Mesenchymal stem cell (in vitro differentiated cells and primary cell): ENCODE measurements at regions not wholly inside any gene's neighbourhood (a gene's known extent, or its start where the extent isn't known, plus 50 kb on each side); places are given as distances from the start of the nearest gene placed in this dataset.
A peak's percentile ranks its signal among the peaks of the same experiment; 100 is the strongest.
"Not testable (repeated sequence)": the region's sequence is repeated elsewhere in the genome, so short reads cannot be mapped to it uniquely, and the experiment has no call there.

ENCODE experiments used
- DNase-seq: peaks from one replicate; pipeline ENCODE4 v3.0.0-alpha.2; 2013
- H2AFZ ChIP-seq: one replicate; pipeline ENCODE4 v1.6.1; 2013; ENCODE audit warnings: low read depth, mild to moderate bottlenecking, control low read depth, inconsistent platforms, low read length, moderate library complexity
- H2AK5ac ChIP-seq: 2 replicates; pipeline ENCODE4 v1.6.1; 2013; ENCODE audit warnings: low read length, moderate library complexity, mild to moderate bottlenecking, inconsistent platforms; ENCODE audit not compliant: severe bottlenecking
- H2BK120ac ChIP-seq: one replicate; pipeline ENCODE4 v1.6.1; 2013; ENCODE audit warnings: low read depth, mild to moderate bottlenecking, inconsistent platforms, low read length, moderate library complexity
- H2BK12ac ChIP-seq, 2 experiments: one replicate each; pipeline ENCODE4 v1.6.1; 2013; ENCODE audit warnings: inconsistent platforms in 2 of 2, low read length in 2 of 2, mild to moderate bottlenecking in 2 of 2, moderate library complexity in 2 of 2, control low read depth in 1 of 2
- H2BK15ac ChIP-seq: one replicate; pipeline ENCODE4 v1.6.1; 2013; ENCODE audit warnings: mild to moderate bottlenecking, low read depth, inconsistent platforms; ENCODE audit not compliant: poor library complexity, severe bottlenecking
- H2BK5ac ChIP-seq: 2 replicates; pipeline ENCODE4 v1.6.1; 2013; ENCODE audit warnings: low read depth, mild to moderate bottlenecking, low read length, control low read depth, inconsistent platforms; ENCODE audit not compliant: poor library complexity, severe bottlenecking
- H3K14ac ChIP-seq, 2 experiments: one replicate each; pipeline ENCODE4 v1.6.1; 2013; ENCODE audit warnings: inconsistent platforms in 2 of 2, low read length in 2 of 2, control low read depth in 1 of 2, mild to moderate bottlenecking in 1 of 2, moderate library complexity in 1 of 2
- H3K18ac ChIP-seq, 2 experiments: one replicate each; pipeline ENCODE4 v1.6.1; 2013; ENCODE audit warnings: inconsistent platforms in 2 of 2, low read length in 2 of 2, control low read depth in 1 of 2, low read depth in 1 of 2, mild to moderate bottlenecking in 1 of 2
- H3K23ac ChIP-seq, 2 experiments: one replicate each; pipeline ENCODE4 v1.6.1; 2013; ENCODE audit warnings: inconsistent platforms in 2 of 2, low read length in 2 of 2, mild to moderate bottlenecking in 2 of 2, moderate library complexity in 2 of 2, control low read depth in 1 of 2
- H3K27ac ChIP-seq: 2 replicates; pipeline ENCODE4 v1.5.1; 2013; ENCODE audit warnings: mild to moderate bottlenecking, moderate library complexity, low read length, control low read depth, inconsistent platforms; ENCODE audit not compliant: poor library complexity, severe bottlenecking
- H3K27me3 ChIP-seq, 2 experiments: 2 replicates each; pipeline versions ENCODE4 v1.6.1 to v1.7.0; 2013; ENCODE audit warnings: low read length in 2 of 2, mild to moderate bottlenecking in 2 of 2, moderate library complexity in 2 of 2, control low read depth in 1 of 2, inconsistent platforms in 1 of 2; ENCODE audit not compliant: control insufficient read depth in 1 of 2, insufficient read depth in 1 of 2
- H3K36me3 ChIP-seq, 2 experiments: 2 replicates each; pipeline versions ENCODE4 v1.6.1 to v1.7.0; 2013; ENCODE audit warnings: low read length in 2 of 2, control low read depth in 1 of 2, inconsistent platforms in 1 of 2, low read depth in 1 of 2, mild to moderate bottlenecking in 1 of 2; ENCODE audit not compliant: insufficient read depth in 2 of 2, control insufficient read depth in 1 of 2
- H3K4ac ChIP-seq, 2 experiments: one replicate each; pipeline ENCODE4 v1.6.1; 2013; ENCODE audit warnings: inconsistent platforms in 2 of 2, low read length in 2 of 2, mild to moderate bottlenecking in 2 of 2, moderate library complexity in 2 of 2, control low read depth in 1 of 2, low read depth in 1 of 2
- H3K4me1 ChIP-seq: 2 replicates; pipeline ENCODE4 v1.6.1; 2013; ENCODE audit warnings: low read depth, low read length, control low read depth; ENCODE audit not compliant: control insufficient read depth, insufficient read depth
- H3K4me2 ChIP-seq: 2 replicates; pipeline ENCODE4 v1.6.1; 2013; ENCODE audit warnings: low read length, mild to moderate bottlenecking, inconsistent platforms; ENCODE audit not compliant: poor library complexity, severe bottlenecking
- H3K4me3 ChIP-seq, 2 experiments: 2 replicates each; pipeline versions ENCODE4 v1.5.1 to v1.7.0; 2013; ENCODE audit warnings: low read length in 2 of 2, mild to moderate bottlenecking in 2 of 2, control low read depth in 1 of 2, low read depth in 1 of 2; ENCODE audit not compliant: insufficient read depth in 1 of 2
- H3K79me1 ChIP-seq: replicated peaks from 2 replicates; pipeline ENCODE4 v1.6.1; 2013; ENCODE audit warnings: mild to moderate bottlenecking, control low read depth, low read length, inconsistent platforms; ENCODE audit not compliant: poor library complexity, severe bottlenecking
- H3K9ac ChIP-seq: 2 replicates; pipeline ENCODE4 v1.7.0; 2013; ENCODE audit warnings: mild to moderate bottlenecking, low read length, moderate library complexity
- H3K9me3 ChIP-seq: 2 replicates; pipeline ENCODE4 v1.7.0; 2013; ENCODE audit warnings: mild to moderate bottlenecking, low read length; ENCODE audit not compliant: control insufficient read depth
- H4K8ac ChIP-seq: one replicate; pipeline ENCODE4 v1.6.1; 2013; ENCODE audit warnings: inconsistent platforms, mild to moderate bottlenecking, low read length, moderate library complexity
- H4K91ac ChIP-seq: one replicate; pipeline ENCODE4 v1.6.1; 2013; ENCODE audit warnings: mild to moderate bottlenecking, low read length, inconsistent platforms
- WGBS: methylation state at CpG from one replicate; pipeline ENCODE4 v1.1.7; 2013; ENCODE audit warnings: mixed read lengths; 5-methylcytosine and 5-hydroxymethylcytosine counted together

DNA sequence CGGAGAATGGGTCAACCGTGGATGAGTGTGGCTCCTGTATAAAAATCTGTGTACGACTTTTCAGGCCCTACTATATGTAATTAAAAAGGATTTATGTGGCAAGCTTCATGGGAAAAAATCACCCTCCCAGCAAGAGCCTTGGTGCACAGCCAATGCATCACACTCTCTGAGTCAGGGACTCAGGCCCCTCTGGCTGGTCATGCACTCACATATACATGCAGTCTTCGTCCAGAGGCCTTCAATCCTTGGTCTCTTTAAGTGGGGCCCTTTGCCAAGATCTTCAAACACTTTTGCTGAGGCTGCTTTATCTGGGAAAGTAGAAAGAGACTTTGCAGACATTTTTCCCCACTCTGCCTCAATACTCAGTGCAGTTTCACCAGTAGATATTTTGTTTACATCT, 311.4 kb upstream of the FSTL5 start:
- Histone ChIP-seq H2AK5ac (no peak overlapping the region), H3K23ac (no peak overlapping the region), H3K27ac (no peak overlapping the region), H3K4me1 (no peaks in the 10 kb centered on the region), H2BK120ac (no peak overlapping the region), H2BK12ac (no peak overlapping the region), H3K18ac (no peak overlapping the region), H3K4ac (no peak overlapping the region), H3K9ac (no peak overlapping the region), H3K79me1 (no peaks in the 10 kb centered on the region), H3K4me2 (no peak overlapping the region), H4K91ac (no peak overlapping the region), H3K4me3 (no peak overlapping the region), H2BK5ac (no peak overlapping the region), H2AFZ (no peak overlapping the region), H3K36me3 (no peaks in the 10 kb centered on the region), H3K14ac (no peak overlapping the region), H4K8ac (no peak overlapping the region), H2BK15ac (no peak overlapping the region), H3K9me3 (no peaks in the 10 kb centered on the region), H3K27me3 (no peaks in the 10 kb centered on the region)
- DNase-seq: peak; percentile 65
- WGBS: 40% methylated on average over 1 of the region's 4 CpGs

- H3K14ac ChIP-seq: no peak overlapping the region
- DNase-seq: no peak
- no peak overlapping the region for H3K23ac ChIP-seq
- no peak overlapping the region for H4K91ac ChIP-seq
- no peak overlapping the region for H3K4me2 ChIP-seq
- H2BK120ac ChIP-seq: no peak overlapping the region
- H2AFZ ChIP-seq: no peak overlapping the region
- no peak overlapping the region for H2AK5ac ChIP-seq
- H3K79me1 ChIP-seq: no peaks in the 10 kb centered on the region
- no peak overlapping the region for H3K4me3 ChIP-seq
- no peak overlapping the region for H2BK12ac ChIP-seq
- H3K27me3 ChIP-seq: no peaks in the 10 kb centered on the region
- H4K8ac ChIP-seq: no peak overlapping the region
- H3K9ac ChIP-seq: no peak overlapping the region
- no peaks in the 10 kb centered on the region for H3K36me3 ChIP-seq
- H3K27ac ChIP-seq: no peak overlapping the region
- no peak overlapping the region for H2BK15ac ChIP-seq
- H2BK5ac ChIP-seq: no peak overlapping the region
- no peaks in the 10 kb centered on the region for H3K4me1 ChIP-seq
- no peaks in the 10 kb centered on the region for H3K9me3 ChIP-seq
- H3K4ac ChIP-seq: no peak overlapping the region
- H3K18ac ChIP-seq: no peak overlapping the region
Observed at GRCh38 chr4:162469977-162470376, 306.2 kb upstream of the FSTL5 start.

GRCh38 chr4:162465356-162465755, 301.6 kb upstream of the FSTL5 start:
- H2BK120ac ChIP-seq, H3K9ac ChIP-seq, H3K36me3 ChIP-seq, H3K4me2 ChIP-seq, H3K23ac ChIP-seq, H3K4me1 ChIP-seq, DNase-seq, H4K8ac ChIP-seq, H3K9me3 ChIP-seq, H3K18ac ChIP-seq, H3K4me3 ChIP-seq, H4K91ac ChIP-seq, H3K14ac ChIP-seq, H3K27ac ChIP-seq, H2AFZ ChIP-seq, H2AK5ac ChIP-seq, H2BK15ac ChIP-seq, H2BK12ac ChIP-seq, H3K79me1 ChIP-seq, H2BK5ac ChIP-seq, H3K4ac ChIP-seq, H3K27me3 ChIP-seq: not testable (repeated sequence)
- 100% methylated on average over 1 of the region's 1 CpG for WGBS

DNA sequence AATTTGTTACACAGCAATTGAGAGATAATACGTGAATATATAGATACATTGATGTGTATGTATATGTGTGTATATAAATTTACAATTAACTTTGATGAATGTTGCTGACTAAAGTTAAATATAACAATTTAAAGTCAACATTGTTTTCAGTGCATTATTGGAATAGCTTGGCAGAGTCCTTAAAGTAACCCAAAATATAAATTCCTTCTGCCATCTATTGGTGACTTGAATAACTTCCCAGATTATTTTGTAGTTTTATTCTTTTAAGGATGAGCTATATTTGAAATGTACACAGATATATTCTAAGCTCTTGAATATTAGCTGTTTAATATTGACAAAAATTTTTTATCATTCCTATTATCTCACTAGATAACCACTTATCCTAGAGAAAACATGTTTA, 298.2 kb upstream of the FSTL5 start:
- Histone ChIP-seq H2BK15ac (no peak overlapping the region), H3K27ac (no peak overlapping the region), H3K4me2 (no peak overlapping the region), H2BK12ac (no peak overlapping the region), H2BK5ac (no peak overlapping the region), H2AK5ac (no peak overlapping the region), H3K23ac (no peak overlapping the region), H3K14ac (no peak overlapping the region), H3K9me3 (no peaks in the 10 kb centered on the region), H3K4ac (no peak overlapping the region), H3K4me1 (no peaks in the 10 kb centered on the region), H3K4me3 (no peak overlapping the region), H3K27me3 (no peaks in the 10 kb centered on the region), H4K8ac (no peak overlapping the region), H3K79me1 (no peaks in the 10 kb centered on the region), H4K91ac (no peak overlapping the region), H3K9ac (no peak overlapping the region), H3K18ac (no peak overlapping the region), H2BK120ac (no peak overlapping the region), H3K36me3 (no peaks in the 10 kb centered on the region), H2AFZ (no peak overlapping the region)
- DNase-seq: peak; percentile 11
- WGBS: 100% methylated on average over 1 of the region's 1 CpG
